GM20000 (cell line): ENCODE measurements at regions not wholly inside any gene's neighbourhood (a gene's known extent, or its start where the extent isn't known, plus 50 kb on each side); places are given as distances from the start of the nearest gene placed in this dataset.

ENCODE experiments used
- DNase-seq: peaks from one replicate; pipeline ENCODE4 v3.0.0; 2012; ENCODE audit warnings: low spot score
- TF ChIP-seq, protein P1 (sequence below): IDR thresholded peaks from 2 replicates; pipeline ENCODE4 v1.5.1; 2012; ENCODE audit warnings: mild to moderate bottlenecking, control low read depth; ENCODE audit errors: extremely low read depth, missing control alignments

DNA sequence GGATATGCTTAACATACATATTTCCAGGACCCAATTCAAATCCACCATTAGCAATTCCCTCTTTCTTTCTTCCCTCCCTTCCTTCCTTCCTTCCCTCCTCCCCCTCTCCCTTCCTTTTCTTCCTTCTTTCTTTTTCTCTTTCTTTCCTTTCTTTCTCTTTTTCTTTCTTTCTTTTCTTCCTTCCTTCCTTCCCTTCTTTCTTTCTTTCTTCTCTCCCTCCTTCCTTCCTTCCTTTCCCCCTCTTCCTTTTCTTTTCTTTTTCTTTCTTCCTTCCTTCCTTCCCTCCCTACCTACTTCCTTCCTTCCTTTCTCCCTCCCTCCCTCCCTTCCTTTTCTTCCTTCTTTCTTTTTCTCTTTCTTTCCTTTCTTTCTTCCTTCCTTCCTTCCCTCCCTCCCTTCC lies 332.0 kb downstream of the TMEM161B start:
- DNase-seq, result no peak
- TF ChIP-seq, protein P1, sequence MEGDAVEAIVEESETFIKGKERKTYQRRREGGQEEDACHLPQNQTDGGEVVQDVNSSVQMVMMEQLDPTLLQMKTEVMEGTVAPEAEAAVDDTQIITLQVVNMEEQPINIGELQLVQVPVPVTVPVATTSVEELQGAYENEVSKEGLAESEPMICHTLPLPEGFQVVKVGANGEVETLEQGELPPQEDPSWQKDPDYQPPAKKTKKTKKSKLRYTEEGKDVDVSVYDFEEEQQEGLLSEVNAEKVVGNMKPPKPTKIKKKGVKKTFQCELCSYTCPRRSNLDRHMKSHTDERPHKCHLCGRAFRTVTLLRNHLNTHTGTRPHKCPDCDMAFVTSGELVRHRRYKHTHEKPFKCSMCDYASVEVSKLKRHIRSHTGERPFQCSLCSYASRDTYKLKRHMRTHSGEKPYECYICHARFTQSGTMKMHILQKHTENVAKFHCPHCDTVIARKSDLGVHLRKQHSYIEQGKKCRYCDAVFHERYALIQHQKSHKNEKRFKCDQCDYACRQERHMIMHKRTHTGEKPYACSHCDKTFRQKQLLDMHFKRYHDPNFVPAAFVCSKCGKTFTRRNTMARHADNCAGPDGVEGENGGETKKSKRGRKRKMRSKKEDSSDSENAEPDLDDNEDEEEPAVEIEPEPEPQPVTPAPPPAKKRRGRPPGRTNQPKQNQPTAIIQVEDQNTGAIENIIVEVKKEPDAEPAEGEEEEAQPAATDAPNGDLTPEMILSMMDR, result no peak

DNA sequence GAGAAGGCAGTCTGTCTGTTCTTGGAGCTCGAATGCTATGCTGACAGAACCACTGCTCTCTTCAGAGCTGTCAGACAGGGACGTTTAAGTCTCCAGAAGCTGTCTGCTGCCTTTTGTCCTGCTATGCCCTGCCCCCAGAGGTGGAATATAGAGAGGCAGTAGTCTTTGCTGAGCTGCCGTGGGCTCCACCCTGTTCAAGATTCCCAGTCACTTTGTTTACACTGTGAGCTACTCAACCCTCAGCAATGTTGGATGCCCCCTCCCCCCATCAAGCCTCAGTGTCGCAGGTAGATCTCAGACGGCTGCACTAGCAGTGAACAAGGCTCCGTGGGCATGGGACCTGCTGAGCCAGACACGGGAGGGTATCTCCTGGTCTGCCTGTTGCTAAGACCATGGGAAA lies 344.2 kb downstream of the TMEM161B start:
- TF ChIP-seq, protein P1, result no peak
- no peak for DNase-seq

DNA sequence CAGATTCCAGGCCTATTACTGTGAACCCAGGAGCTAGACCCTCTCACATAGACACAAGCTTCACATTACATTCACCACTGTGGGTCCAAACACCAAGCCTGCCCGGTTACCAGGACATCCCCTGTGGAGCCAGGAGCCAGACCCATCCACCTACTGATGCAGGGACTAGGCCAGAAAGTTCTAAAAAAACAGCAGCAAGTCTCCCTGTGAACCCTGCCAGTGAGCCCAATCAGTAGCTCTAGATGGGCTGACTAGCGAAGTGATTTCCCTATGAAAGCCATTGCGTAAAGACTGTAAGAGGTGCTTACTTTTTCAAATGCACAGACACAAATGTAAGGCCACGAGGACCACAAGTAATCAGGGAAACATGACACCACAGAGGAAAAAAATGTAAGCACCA lies 352.3 kb downstream of the TMEM161B start:
- TF ChIP-seq, protein P1, result no peak
- no peak for DNase-seq

DNA sequence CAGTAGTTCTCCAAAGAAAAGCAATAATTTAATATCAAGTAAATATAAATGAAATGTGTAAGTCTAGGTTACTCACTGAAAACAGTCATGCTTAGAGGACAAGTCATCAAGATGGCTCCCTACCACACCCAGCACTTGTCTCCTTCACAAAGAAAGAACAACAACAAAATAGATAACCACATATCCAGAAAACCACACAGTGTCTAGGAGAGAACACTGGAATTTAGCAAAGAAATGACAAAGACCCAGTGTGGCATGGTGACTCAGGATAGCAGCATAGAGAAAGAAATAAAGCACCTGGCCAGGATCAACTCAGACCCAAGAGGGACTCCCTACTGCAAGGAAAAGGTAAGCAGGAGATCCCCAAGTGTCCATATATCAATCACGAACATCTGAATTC lies 356.2 kb downstream of the TMEM161B start:
- TF ChIP-seq, protein P1, result no peak
- DNase-seq, result no peak

DNA sequence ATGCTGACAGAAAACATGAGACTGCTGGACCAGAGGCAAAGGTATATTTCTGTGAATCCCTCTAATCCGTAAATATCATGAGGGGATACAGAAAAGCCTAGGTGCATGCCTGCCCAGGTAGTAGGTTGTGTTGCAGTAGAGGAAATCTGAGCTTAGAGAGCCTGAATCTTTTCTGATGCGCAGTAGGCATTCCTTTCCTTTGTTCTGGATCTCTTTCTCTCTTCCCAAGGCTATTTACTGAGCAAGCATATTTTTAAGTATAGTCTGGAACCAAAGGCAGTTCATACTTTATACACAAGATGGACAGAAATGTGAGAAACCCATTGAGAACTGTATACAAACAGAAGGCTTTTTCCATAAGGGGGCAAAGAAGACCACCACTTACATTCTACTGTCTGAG lies 359.3 kb downstream of the TMEM161B start:
- TF ChIP-seq, protein P1, result no peak
- no peak for DNase-seq

DNA sequence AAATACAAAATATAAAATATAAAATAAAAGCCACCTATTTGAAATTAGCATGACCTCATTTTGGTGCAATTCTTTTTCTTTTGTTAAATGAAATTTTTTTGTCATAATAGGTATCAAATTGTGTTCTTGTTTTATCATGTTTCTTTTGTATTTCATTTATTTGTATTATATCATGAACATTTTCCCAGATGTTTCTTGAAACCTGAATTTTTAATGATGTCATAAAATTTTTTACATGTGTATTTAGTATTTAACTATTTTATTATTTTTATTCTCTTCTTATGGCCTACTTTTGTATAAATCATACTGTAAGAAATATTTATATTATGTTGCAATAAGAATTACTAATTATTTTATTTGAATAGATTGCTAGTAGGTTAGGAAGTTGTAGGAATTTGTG lies 361.7 kb downstream of the TMEM161B start:
- TF ChIP-seq, protein P1, result no peak
- DNase-seq, result no peak

DNA sequence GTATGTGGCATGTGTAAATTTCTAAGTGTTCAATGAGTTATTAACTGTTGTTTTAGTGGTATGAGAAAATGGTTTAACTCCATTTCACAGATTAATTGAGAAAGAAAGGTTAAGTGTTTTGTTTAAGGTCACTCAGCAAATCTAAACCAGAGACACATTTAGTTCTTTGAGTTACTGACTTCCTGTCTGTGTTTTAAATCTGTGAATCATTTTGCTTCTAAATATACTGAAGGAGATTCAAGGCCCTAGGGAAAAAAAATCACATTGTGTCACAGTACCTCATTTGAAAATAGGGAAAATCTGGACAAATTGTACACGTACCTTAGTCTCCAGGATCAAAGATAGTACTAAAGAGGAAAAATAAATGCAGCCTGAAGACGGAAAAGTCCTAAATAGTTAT lies 368.2 kb downstream of the TMEM161B start:
- TF ChIP-seq, protein P1, result no peak
- no peak for DNase-seq
